Glutamatergic neuron (in vitro differentiated cells): ENCODE measurements at regions not wholly inside any gene's neighbourhood (a gene's known extent, or its start where the extent isn't known, plus 50 kb on each side); places are given as distances from the start of the nearest gene placed in this dataset.
"Not testable (repeated sequence)": the region's sequence is repeated elsewhere in the genome, so short reads cannot be mapped to it uniquely, and the experiment has no call there.

Experiments used
- DNase-seq: peaks from one replicate; pipeline ENCODE4 v3.0.0; 2022
- H3K27ac Mint-ChIP-seq: one replicate; pipeline ENCODE4 v1.8.0; 2020; ENCODE audit warnings: mild to moderate bottlenecking, mixed read lengths, inconsistent platforms; ENCODE audit not compliant: unreplicated experiment
- H3K27me3 Mint-ChIP-seq: one replicate; pipeline ENCODE4 v1.8.0; 2020; ENCODE audit warnings: mild to moderate bottlenecking, moderate library complexity, mixed read lengths, inconsistent platforms; ENCODE audit not compliant: unreplicated experiment
- H3K36me3 Mint-ChIP-seq: one replicate; pipeline ENCODE4 v1.8.0; 2020; ENCODE audit warnings: mild to moderate bottlenecking, mixed read lengths, inconsistent platforms; ENCODE audit not compliant: unreplicated experiment
- H3K4me1 Mint-ChIP-seq: one replicate; pipeline ENCODE4 v1.8.0; 2020; ENCODE audit warnings: mild to moderate bottlenecking, low read depth, mixed read lengths, inconsistent platforms; ENCODE audit not compliant: unreplicated experiment
- H3K4me3 Mint-ChIP-seq: one replicate; pipeline ENCODE4 v1.8.0; 2020; ENCODE audit warnings: mild to moderate bottlenecking, mixed read lengths, inconsistent platforms; ENCODE audit not compliant: unreplicated experiment
- H3K9me3 Mint-ChIP-seq: one replicate; pipeline ENCODE4 v1.8.0; 2020; ENCODE audit warnings: mild to moderate bottlenecking, moderate library complexity, mixed read lengths, inconsistent platforms; ENCODE audit not compliant: unreplicated experiment
- CTCF ChIP-seq: fragments of 200-600 bp; sonication (generic); IDR thresholded peaks from one replicate; pipeline ENCODE4 v1.5.0; 2021; ENCODE audit not compliant: partially characterized antibody, unreplicated experiment

- H3K4me1 Mint-ChIP-seq, result no peaks in the 10 kb centered on the region
- TF ChIP-seq CTCF, result no peak
- no peaks in the 10 kb centered on the region for H3K36me3 Mint-ChIP-seq
- H3K9me3 Mint-ChIP-seq, result peaks cover 1% of the 10 kb centered on the region
- no peak overlapping the region for H3K27ac Mint-ChIP-seq
- no peak for DNase-seq
- H3K4me3 Mint-ChIP-seq, result no peak overlapping the region
- H3K27me3 Mint-ChIP-seq, result peaks cover 2% of the 10 kb centered on the region
Measured at GRCh38 chr18:39448942-39449341, 1883.3 kb upstream of the CELF4 start.

GRCh38 chr18:39444957-39445356 is 1879.4 kb upstream of the CELF4 start:
- H3K4me1 Mint-ChIP-seq, H3K4me3 Mint-ChIP-seq, H3K36me3 Mint-ChIP-seq, H3K9me3 Mint-ChIP-seq, DNase-seq, H3K27ac Mint-ChIP-seq, H3K27me3 Mint-ChIP-seq: not testable (repeated sequence)

- TF ChIP-seq CTCF, result no peak
- Mint-ChIP-seq H3K4me1 (no peaks in the 10 kb centered on the region), H3K27me3 (no peaks in the 10 kb centered on the region), H3K36me3 (no peaks in the 10 kb centered on the region), H3K4me3 (no peak overlapping the region), H3K27ac (no peak overlapping the region), H3K9me3 (peaks cover 1% of the 10 kb centered on the region)
- DNase-seq, result no peak
Measured at GRCh38 chr18:39441648-39442047, 1876.0 kb upstream of the CELF4 start.

- no peak for TF ChIP-seq CTCF
Measured at GRCh38 chr18:39435996-39436395, 1870.4 kb upstream of the CELF4 start.

GRCh38 chr18:39435209-39435608 is 1869.6 kb upstream of the CELF4 start:
- Mint-ChIP-seq H3K4me3 (no peak overlapping the region), H3K27ac (no peak overlapping the region), H3K36me3 (no peaks in the 10 kb centered on the region)

More at GRCh38 chr18:39435996-39436395, 1870.4 kb upstream of the CELF4 start:
- Mint-ChIP-seq H3K4me1 (no peaks in the 10 kb centered on the region), H3K9me3 (no peaks in the 10 kb centered on the region), H3K4me3 (no peak overlapping the region), H3K27ac (no peak overlapping the region), H3K27me3 (no peaks in the 10 kb centered on the region), H3K36me3 (no peaks in the 10 kb centered on the region)
- DNase-seq, result no peak

More at GRCh38 chr18:39435209-39435608, 1869.6 kb upstream of the CELF4 start:
- H3K27me3 Mint-ChIP-seq, result no peaks in the 10 kb centered on the region
- no peaks in the 10 kb centered on the region for H3K4me1 Mint-ChIP-seq
- no peak for TF ChIP-seq CTCF
- no peak for DNase-seq
- H3K9me3 Mint-ChIP-seq, result no peaks in the 10 kb centered on the region
